ENCODE measurements at regions not wholly inside any gene's neighbourhood (a gene's known extent, or its start where the extent isn't known, plus 50 kb on each side); places are given as distances from the start of the nearest gene placed in this dataset.

DNA sequence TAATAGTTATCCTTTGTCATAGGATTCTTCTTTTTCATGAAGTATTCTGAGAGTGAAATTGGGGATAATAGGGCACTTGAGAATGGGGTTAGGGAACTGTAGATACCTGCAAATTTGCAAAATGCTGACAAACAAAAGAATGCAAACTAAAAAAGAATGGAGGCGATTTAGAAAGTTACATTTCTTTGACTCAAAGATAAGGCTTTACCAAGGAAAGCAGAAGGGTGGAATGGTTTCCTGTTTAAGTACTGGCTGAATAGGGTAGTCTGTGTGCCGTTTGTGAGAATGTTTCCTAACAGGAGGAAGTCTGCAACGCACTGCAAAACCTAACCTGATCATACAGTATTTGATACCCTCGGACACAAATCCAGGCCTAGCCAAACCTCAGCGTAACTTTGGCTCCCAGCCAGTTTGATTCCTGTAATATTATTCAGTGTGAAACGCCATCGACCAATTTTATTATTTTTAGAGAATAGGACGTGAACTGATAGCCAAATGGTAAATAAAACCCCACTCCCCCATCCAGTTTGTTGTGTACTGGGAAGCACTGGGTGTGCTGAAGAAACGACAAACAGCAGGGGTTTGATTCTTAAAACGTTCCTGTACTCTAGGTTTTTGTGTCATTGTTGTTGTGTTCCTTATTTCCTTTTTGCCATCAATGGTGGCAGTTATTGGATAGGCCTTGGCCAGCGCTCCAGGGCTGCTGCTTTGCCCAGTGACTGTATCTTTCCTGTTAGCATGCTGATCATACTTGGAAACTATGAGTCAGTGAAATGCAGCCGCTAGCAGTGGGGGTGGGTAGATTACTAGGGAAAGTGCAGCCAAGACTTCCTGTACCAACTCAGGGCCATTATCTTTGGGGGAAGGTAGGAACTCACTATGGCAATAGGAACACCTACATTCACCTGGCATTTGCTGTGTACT, 148.0 kb upstream of the TBL1XR1 start (continued):
- TF ChIP-seq HNF4G (IDR thresholded peaks at IDR 0.05; ENCODE audit: borderline replicate concordance, low read depth, low read length), result no peak
- TF ChIP-seq HNF4G (CRISPR knock-in tag; IDR thresholded peaks at IDR 0.05; ENCODE audit: borderline replicate concordance, low read depth), result no peak
- peak; percentile 39 for TF ChIP-seq JARID2 (CRISPR knock-in tag; IDR thresholded peaks at IDR 0.05; ENCODE audit: insufficient replicate concordance)
- TF ChIP-seq SUZ12 (IDR thresholded peaks at IDR 0.05; ENCODE audit: low read depth, low read length), result no peak
- no peak for TF ChIP-seq CENPBD1 (CRISPR knock-in tag; IDR thresholded peaks at IDR 0.05; ENCODE audit: borderline replicate concordance, low read depth)
- no peak for TF ChIP-seq ZNF296 (CRISPR knock-in tag; conservative IDR thresholded peaks at IDR 0.05)
- TF ChIP-seq, protein P1, sequence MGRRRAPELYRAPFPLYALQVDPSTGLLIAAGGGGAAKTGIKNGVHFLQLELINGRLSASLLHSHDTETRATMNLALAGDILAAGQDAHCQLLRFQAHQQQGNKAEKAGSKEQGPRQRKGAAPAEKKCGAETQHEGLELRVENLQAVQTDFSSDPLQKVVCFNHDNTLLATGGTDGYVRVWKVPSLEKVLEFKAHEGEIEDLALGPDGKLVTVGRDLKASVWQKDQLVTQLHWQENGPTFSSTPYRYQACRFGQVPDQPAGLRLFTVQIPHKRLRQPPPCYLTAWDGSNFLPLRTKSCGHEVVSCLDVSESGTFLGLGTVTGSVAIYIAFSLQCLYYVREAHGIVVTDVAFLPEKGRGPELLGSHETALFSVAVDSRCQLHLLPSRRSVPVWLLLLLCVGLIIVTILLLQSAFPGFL (CRISPR knock-in tag; IDR thresholded peaks at IDR 0.05), result no peak
- no peak for TF ChIP-seq ZNF598 (CRISPR knock-in tag; IDR thresholded peaks at IDR 0.05; ENCODE audit: borderline replicate concordance)
- no peak for TF ChIP-seq ZNF34 (CRISPR knock-in tag; IDR thresholded peaks at IDR 0.05; ENCODE audit: borderline replicate concordance)
- no peak for TF ChIP-seq ZNF160 (CRISPR knock-in tag; IDR thresholded peaks at IDR 0.05)
- TF ChIP-seq ZEB1 (IDR thresholded peaks at IDR 0.05; ENCODE audit: insufficient replicate concordance, low read depth), result no peak
- TF ChIP-seq ZNF569 (CRISPR knock-in tag; IDR thresholded peaks at IDR 0.05; ENCODE audit: borderline replicate concordance), result no peak
- no peak for TF ChIP-seq PRDM15 (CRISPR knock-in tag; IDR thresholded peaks at IDR 0.05)
- TF ChIP-seq KDM2A (CRISPR knock-in tag; IDR thresholded peaks at IDR 0.05; ENCODE audit: borderline replicate concordance, low read depth), result no peak
- TF ChIP-seq CHCHD3 (CRISPR knock-in tag; IDR thresholded peaks at IDR 0.05), result no peak
- TF ChIP-seq ZNF558 (CRISPR knock-in tag; IDR thresholded peaks at IDR 0.05; ENCODE audit: borderline replicate concordance), result no peak
- peak; percentile 60; the same call in 1 of the 2 replicates for TF ChIP-seq ZNF12 (CRISPR knock-in tag; IDR thresholded peaks at IDR 0.05)
- no peak for TF ChIP-seq ZNF543 (CRISPR knock-in tag; IDR thresholded peaks at IDR 0.05)
- TF ChIP-seq ZNF337 (CRISPR knock-in tag; IDR thresholded peaks at IDR 0.05; ENCODE audit: borderline replicate concordance, low read depth), result no peak
- TF ChIP-seq ARID3A (IDR thresholded peaks at IDR 0.05; ENCODE audit: low read depth, low read length), result peak; percentile 68; the same call in 1 of the 2 replicates
- TF ChIP-seq PITX1 (CRISPR knock-in tag; IDR thresholded peaks at IDR 0.05), result no peak
